GM21526 (cell line): ENCODE measurements at regions not wholly inside any gene's neighbourhood (a gene's known extent, or its start where the extent isn't known, plus 50 kb on each side); places are given as distances from the start of the nearest gene placed in this dataset.

ENCODE experiments used
- ATAC-seq: cut with Tn5 transposase; IDR thresholded peaks from one replicate; pipeline ENCODE4 v1.9.1; 2021; ENCODE audit warnings: moderate library complexity; ENCODE audit not compliant: unreplicated experiment, low FRiP score

GRCh38 chr4:138759554-138759902, 256.1 kb upstream of the NOCT start:
- no peak for ATAC-seq

GRCh38 chr4:138758876-138759553, 256.6 kb upstream of the NOCT start:
- ATAC-seq: no peak

DNA sequence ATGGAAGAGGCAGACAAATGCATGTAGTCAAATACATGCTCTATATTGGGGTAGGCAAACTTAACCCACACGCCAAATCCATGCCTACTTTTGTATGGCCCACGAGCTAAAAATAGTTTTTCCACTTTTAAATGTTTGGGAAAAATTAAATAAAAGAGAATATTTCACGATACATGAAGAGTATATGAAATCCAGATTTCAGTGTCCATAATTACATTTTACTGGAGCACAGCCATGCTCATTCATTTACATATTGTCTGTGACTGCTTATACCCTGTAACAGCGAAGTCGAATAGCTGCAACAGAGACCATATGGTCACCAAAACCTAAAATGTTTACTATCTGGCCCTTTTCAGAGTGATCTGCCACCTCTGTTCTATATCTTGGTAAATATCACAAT, 257.4 kb upstream of the NOCT start:
- no peak for ATAC-seq

GRCh38 chr4:138757432-138757831, 258.1 kb upstream of the NOCT start:
- no peak for ATAC-seq

DNA sequence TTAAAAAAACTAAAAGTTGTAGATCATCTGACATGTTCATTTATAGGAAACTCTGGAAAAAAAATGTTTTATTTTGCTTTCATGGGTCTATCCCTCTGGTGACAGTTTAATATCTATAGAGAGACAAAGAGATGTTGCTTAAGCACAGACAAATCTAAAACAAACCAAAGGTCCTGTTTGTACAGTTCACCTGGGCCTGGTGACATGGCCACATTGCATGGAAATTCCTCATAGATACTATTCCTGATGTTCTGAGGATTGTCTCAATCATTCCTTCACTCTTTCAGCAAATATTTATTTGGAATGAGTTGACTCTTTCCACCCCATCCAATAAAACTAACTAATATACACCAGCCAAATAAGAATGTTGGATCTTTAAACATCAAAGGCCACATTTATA, 259.1 kb upstream of the NOCT start:
- ATAC-seq: no peak

DNA sequence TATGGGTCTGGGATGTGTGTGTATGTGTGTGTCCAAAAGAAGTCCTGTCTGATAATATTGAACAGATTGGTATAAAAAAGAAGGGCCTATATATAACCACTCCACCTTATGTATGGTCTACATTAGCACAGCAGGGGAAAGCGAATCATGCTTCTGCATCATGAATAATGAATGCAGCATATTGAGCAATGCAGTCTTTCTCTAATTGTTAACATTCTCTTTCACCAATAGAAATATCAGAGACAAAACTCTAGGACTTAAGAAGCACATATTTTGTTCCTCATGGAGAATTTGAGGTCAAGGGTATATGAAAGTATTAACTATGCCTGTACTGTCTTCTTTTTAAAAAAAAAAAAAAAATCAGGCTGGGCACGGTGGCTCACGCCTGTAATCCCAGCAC, 264.3 kb upstream of the NOCT start:
- no peak for ATAC-seq

GRCh38 chr4:138749303-138749702, 266.3 kb upstream of the NOCT start:
- ATAC-seq: no peak

DNA sequence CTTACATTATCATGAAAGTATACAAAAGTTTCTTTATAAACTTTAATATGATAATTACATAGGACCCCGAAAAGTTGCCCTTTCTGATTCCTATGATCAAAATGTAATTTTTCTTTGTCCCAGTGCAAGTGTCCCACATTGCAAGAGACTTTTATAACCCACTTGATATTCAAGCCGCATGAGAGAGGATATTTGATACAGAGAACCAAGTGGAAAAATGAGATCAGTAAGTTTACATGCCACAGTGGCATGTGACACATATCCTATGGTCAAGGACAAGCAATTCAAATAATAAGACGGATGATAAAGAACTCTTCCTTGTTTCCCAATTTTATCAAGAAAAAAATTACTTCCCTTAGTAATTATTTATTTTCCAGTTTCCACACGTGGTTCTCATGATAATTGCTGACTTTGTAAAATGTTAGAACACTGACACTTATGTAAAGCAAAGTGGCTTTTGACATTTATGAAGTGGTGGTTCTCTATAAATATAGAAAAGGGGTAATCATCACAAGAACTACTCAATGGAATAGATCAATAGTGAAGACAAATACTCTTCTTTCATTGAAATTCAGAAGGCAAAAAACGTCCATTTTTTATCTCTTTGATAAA, 273.7 kb upstream of the NOCT start:
- no peak for ATAC-seq

- no peak for ATAC-seq
Observed at GRCh38 chr4:138740816-138741745, 274.5 kb upstream of the NOCT start.

DNA sequence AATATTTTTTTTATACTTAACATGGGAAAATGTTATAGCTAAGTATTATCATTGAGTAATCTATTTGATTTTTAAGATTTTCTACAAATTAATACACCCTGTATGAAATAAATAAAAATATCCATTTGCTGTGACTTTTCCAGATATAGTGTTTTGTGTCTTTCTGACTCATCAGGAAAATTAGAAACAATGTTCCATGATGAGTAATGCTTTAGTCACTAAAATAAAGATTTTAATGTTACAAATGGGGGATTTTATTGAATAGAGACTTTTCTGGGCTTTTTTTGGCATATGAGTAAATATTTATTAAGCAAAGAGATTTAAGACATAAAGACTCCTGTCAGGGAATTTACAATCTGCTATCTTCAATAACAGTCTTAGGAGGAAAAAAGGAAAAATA, 279.2 kb upstream of the NOCT start:
- no peak for ATAC-seq

- no peak for ATAC-seq
Observed at GRCh38 chr4:138734746-138735145, 280.8 kb upstream of the NOCT start.

DNA sequence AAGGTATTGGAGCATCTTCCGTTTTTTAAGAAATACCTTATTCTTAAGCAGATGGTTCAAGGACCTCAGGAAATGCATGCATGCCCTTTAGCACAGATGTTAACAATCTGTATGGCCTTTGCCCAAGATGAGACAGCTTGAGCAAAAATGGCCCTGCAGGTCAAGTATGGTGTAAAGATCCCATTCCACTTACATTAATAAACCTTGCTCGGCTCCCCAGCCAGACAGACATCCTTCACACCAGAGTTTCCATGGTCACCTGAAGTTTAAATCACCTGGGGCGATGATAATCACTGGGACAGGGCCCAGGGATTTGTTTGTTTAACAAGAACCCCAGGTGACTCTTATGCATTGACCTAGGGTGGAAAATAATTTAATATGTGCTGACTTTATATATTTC, 287.0 kb upstream of the NOCT start:
- no peak for ATAC-seq

DNA sequence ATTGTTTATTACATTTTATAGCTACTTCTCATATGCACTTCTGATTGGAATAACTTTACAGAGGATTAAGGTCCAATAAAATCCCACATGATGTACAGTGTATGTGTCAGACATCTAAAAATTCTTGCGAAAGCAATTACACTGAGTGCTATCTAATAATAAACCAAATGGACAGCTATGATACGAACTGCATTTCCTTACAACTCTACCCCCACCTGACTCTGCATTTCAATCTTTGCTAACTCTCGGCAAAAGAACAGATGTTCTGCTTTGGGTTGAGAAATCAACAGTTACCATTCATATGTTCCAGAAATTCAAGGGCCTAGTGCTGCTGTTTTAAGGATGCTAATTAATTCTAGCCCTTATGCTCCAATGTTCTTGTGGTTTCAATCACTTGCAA, 287.9 kb upstream of the NOCT start:
- no peak for ATAC-seq

GRCh38 chr4:138724530-138724929, 291.1 kb upstream of the NOCT start:
- no peak for ATAC-seq

- no peak for ATAC-seq
Observed at GRCh38 chr4:138716559-138717335, 298.8 kb upstream of the NOCT start.

- no peak for ATAC-seq
Observed at GRCh38 chr4:138710297-138710696, 305.3 kb upstream of the NOCT start.

DNA sequence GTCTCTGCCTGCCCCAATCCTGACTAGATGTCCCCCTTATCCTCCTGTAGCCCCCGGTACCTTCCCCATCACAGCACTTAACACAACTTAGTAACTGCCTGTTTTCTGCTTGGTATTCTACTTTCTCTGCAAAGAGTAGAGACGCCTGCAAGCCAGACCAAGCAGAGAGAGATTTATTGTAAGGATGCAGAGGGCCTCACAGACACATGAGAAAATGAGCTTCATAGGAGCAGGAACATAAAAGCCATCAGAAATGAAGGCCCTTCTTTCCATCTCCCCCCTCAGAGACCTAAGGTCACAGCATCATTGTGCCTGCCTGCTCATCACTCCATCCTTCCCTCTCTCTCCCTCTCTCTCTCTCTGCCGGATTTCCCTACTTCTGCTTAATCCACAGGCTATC, 305.7 kb upstream of the NOCT start:
- no peak for ATAC-seq

GRCh38 chr4:138707746-138708677, 307.6 kb upstream of the NOCT start:
- ATAC-seq: no peak

DNA sequence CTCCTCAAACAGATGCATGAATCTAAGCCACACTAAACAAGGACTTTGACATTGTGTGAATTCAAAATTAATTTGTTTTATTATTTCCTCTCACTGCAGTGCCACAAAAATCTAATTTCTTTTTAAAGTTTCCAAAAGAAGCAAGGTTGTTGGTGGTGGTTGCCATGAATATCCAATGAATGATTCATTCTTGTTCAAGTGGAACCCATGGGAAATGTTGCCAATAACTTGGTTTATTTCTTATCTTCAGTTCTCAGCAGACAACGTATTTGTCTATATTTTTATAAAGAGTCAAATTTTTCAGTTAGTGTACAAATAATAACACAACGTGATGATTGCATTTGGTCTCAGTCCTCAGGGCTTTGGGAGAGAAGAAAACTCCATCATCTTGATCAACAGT, 309.4 kb upstream of the NOCT start:
- ATAC-seq: no peak
